ENCODE measurements at regions not wholly inside any gene's neighbourhood (a gene's known extent, or its start where the extent isn't known, plus 50 kb on each side); places are given as distances from the start of the nearest gene placed in this dataset.
"Not testable (repeated sequence)": the region's sequence is repeated elsewhere in the genome, so short reads cannot be mapped to it uniquely, and the experiment has no call there.

DNA sequence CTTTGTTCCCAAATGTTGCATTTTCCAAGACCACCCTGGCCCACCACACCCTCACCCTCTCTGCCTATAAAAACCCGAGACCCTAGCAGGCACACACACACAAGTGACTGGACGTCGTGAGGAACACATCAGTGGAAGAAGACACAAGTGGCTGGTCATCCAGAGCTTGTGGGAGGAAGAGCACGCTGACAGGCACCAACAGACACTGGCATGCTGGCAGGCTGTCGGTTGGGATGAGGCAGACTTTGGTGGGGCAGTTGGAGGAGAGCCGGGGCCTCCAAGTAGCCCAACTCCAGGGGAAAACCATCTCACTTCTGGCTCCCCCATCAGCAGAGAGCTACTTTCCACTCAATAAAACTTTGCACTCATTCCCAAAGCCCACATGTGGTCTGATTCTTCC is 225.5 kb upstream of the ZEB2 start:
- DNase-seq (ENCODE audit: low read depth in 2 of 2): no peak

- no peak for DNase-seq (ENCODE audit: low read depth in 2 of 2)
These were observed 218.8 kb upstream of the ZEB2 start for GRCh38 chr2:144738749-144739148.

DNA sequence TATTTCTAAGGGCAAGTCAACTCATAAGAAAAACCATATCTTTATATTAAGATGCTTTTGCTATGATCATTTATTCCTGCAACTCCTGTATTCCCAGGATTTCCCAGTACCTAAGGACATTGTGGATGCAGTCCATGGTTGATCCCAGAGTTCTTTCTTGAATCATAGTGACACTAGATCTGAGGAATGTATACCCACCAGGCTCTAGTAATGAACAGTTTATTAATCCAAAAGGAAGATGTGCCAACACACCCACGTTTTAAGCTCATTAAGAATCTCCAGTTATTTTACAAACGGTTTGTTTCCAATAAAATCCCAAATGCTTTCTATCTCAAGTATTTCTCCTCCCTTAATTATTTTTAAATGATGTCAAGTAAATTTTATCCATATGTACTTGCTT is 210.8 kb upstream of the ZEB2 start:
- no peak for DNase-seq (ENCODE audit: low read depth in 2 of 2)

DNA sequence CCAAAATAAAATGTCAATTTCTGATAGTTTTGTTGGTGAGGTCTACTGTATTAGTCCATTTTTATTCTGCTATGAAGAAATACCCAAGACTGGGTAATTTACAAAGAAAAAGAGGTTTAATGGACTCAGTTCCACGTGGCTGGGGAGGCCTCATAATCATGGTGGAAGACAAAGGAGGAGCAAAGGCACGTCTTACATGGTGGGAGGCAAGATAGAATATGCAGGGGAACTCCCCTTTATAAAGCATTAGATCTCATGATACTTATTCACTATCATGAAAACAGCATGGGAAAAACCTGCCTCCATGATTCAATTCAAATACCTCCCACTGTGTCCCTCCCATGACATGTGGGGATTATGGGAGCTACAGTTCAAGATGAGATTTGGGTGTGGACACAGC is 204.5 kb upstream of the ZEB2 start:
- DNase-seq (ENCODE audit: low read depth in 2 of 2): not testable (repeated sequence)

GRCh38 chr2:144718376-144718775 is 198.5 kb upstream of the ZEB2 start:
- DNase-seq (ENCODE audit: low read depth in 2 of 2): no peak

- no peak for DNase-seq (ENCODE audit: low read depth in 2 of 2)
These were observed 196.1 kb upstream of the ZEB2 start for GRCh38 chr2:144715992-144716391.

DNA sequence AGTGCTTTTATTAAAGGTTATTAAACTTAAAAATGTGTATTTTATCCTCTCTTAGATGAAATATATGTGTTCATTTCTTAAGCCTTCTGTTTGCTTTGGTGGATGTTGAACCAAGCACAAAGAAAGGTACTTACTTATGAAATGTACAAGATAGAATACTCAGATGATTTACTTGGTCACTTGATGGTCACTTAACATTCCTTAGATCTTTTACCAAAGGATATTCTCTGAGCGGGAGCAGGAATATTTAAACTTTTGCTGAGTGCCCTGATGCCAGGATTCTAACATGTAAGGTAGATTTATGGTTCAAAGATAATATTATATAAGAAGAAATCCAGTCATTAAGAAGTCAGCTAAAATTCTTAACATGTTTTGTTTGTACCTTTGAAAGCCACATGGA is 193.5 kb upstream of the ZEB2 start:
- no peak for DNase-seq (ENCODE audit: low read depth in 2 of 2)

DNA sequence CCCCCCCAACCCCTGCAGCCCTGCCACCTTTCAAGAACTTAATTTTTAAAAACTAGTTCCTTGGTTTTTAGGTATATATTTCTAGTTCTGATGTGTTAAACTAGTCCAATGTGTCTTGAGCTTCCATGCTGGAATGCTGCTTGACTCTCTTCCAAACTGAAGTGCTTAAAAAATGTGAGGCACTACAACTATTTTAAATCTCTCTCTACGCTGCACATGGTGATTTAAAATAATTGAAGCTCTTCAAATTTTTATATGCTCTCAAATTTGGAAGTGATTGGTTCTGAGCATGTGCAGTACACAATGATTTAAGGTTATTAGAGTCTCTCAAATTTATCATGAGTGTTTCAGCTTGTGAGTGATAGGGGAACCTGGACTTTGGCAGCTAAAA is 192.6 kb upstream of the ZEB2 start:
- no peak for DNase-seq (ENCODE audit: low read depth in 2 of 2)

GRCh38 chr2:144711630-144712549 is 192.0 kb upstream of the ZEB2 start:
- no peak for DNase-seq (ENCODE audit: low read depth in 2 of 2)

DNA sequence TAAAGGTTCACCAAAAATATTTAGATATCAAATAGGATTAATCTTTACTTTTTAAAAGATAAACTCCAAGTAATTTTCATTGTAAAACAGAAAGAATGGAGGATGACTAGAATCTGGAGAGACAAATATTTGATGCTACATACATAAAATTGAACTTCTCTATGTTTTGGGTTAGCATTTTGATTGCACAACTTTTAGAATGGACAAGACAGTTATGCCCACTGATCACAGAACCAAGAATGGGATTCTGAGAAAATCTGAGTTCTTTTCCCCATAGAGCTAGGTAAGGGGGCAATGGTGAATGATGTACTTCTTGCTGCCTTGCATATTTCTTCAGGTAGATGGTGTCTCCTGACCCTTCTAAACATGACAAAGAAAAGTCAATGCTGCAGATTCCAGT is 191.2 kb upstream of the ZEB2 start:
- DNase-seq (ENCODE audit: low read depth in 2 of 2): no peak

DNA sequence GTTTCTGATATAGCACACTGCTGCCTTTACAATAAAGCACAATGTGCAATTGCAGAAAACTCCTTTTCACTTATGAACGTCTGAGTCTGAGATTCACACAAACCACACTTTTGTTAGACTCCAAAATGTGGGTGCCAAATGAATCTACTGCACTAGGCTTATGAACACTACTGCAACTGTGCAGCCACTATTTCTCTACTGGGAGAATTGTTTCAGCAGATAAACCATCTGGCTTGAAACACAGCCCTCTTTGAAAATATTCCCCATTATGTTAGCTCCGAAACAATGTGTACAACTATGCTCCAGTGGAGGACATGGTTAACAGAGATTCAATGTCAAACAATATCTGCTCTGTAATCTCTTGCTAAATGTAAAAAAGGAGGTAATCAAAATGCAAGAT is 188.7 kb upstream of the ZEB2 start:
- DNase-seq (ENCODE audit: low read depth in 2 of 2): no peak

- peak in 1 of 2 donors; percentile 17 for DNase-seq (ENCODE audit: low read depth in 2 of 2)
These were observed 187.9 kb upstream of the ZEB2 start for GRCh38 chr2:144707736-144708326.

GRCh38 chr2:144706647-144707046 is 186.7 kb upstream of the ZEB2 start:
- no peak for DNase-seq (ENCODE audit: low read depth in 2 of 2)

DNA sequence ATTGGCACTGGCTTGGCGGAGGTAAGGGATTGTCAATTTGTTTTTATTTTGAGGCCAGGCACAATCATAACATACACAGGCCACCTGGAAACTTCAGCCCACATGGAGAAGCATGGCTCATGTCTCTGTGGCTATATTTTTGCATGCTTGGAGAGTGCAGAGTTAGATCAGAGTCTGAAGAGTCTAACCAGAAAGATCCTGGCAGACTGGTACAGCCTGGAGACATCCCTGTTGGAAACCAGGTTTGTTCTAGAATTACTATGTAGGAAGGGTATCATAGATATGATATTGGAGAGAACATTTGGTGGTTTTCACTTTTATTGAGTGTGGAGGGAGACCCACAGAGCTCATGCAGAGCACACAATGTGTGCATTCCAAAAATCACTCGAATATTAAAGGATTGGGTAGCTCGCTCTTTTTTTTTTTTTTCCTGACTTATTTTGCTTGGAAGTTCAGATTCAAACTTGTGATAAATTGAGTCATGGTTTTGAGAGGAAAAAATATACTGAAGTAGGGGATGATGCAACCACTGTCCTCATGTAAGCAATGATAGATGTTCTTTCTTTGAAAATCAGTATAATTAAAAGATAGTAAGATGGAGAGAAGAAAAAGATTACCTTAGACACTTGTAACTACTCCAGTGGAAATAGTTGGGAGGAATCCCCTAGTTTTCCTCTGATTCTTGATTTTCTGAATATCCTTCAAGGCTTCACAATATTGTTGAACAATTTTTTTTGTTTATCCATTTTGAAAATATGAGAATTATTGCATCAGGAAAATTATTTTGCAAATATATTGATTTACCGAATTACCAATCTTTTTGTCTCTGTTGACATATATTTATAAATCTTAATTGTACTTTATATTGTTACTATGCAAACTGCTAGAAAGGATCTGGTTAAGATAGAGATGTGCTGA is 185.7 kb upstream of the ZEB2 start:
- no peak for DNase-seq (ENCODE audit: low read depth in 2 of 2)

DNA sequence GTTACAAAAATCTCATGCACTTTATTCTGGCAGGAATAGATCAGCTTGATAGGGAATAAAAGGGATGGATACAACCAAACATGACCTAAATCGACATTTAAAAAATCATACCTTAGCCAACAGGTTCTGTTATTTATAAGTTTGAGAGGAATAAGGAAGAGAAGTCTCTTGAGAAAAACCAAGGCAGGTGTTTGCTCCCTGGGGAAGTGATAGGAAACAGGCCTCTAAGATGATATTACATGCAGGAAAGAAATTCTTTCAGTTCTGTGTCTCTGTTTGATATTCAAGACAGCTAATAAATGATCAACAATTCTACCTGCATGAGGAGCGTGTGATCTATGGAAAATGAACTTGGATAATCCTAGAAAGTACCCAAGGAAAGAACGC is 184.8 kb upstream of the ZEB2 start:
- no peak for DNase-seq (ENCODE audit: low read depth in 2 of 2)

GRCh38 chr2:144703852-144704708 is 184.2 kb upstream of the ZEB2 start:
- peak; percentile 17 to 20 for DNase-seq (ENCODE audit: low read depth in 2 of 2)

GRCh38 chr2:144702051-144702450 is 182.1 kb upstream of the ZEB2 start:
- no peak for DNase-seq (ENCODE audit: low read depth in 2 of 2)

DNA sequence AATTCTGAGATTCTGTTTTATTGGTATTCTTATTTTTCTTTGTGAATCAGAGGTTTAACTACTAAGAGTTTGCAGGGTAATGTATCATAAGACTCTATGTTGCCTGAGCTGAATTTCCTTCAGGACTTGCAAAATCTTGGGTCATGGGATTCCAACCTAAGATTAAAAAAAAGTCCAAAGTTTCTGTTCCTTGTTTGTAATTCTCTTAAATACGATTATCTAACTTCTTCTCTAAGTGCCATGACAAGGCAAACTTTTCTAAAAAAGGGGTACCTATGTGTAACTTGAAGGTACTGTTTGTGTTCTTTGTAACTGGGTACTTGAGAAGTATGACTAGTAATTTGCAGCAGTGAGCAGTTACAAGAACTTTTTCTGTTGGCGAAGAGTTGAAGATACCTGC is 181.3 kb upstream of the ZEB2 start:
- no peak for DNase-seq (ENCODE audit: low read depth in 2 of 2)

- no peak for DNase-seq (ENCODE audit: low read depth in 2 of 2)
These were observed 178.2 kb upstream of the ZEB2 start for GRCh38 chr2:144698156-144698555.

DNA sequence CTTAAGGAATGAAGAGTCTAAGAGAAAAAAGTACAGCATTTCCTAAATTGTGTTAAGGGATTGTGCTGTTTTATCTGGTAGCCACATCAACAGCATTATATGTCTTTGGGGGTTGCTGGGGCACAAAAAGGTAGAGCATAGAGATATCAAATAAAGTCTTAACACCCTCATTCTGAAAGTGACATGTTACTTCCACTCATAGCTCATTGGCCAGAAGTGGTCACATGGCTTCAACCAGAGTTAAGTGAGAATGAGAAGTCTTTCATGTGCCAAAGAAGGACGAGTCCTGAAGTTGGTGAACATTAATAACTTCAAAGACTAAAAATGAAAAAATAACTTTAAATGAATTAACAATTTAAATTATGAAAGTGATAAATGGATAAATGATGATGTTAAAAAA is 175.7 kb upstream of the ZEB2 start:
- DNase-seq (ENCODE audit: low read depth in 2 of 2): no peak

DNA sequence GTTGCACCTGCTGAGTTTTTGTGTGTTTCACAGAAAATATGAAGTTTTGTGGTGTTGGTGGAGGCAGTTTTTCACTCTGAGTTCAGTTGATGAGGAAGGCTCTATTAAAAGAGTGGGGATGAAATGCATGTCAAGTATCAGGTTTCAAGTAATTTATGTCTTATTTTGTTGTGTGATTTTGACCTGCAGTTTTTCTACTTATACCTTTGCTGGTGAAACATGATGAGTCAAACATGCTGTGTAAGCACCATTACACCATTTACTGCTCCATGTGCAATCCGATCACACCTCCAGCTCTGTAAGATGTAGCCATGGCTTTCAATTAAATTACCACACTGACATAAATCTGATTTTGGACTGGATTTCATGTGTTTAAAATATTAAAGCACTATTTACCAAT is 174.5 kb upstream of the ZEB2 start:
- no peak for DNase-seq (ENCODE audit: low read depth in 2 of 2)

Data from lung microvascular endothelial cell (primary cell).